Adrenal gland (tissue), 9 donors: ENCODE measurements at regions not wholly inside any gene's neighbourhood (a gene's known extent, or its start where the extent isn't known, plus 50 kb on each side); places are given as distances from the start of the nearest gene placed in this dataset.

ENCODE experiments used
- DNase-seq, 7 donors: peaks; one replicate each; pipeline ENCODE4 v3.0.0-alpha.2; 2019 to 2020
- H3K27ac ChIP-seq, 5 donors: fragments of 200-600 bp; sonication (generic) in 4 of 5; 1 replicate in 3 of 5; 2 replicates in 2 of 5; pipeline versions ENCODE4 v1.5.1 to v1.8.0; 2016 to 2020; ENCODE audit warnings: mild to moderate bottlenecking in 1 of 5
- H3K27me3 ChIP-seq: fragments of 200-600 bp; 2 replicates; pipeline ENCODE4 v1.8.0; 2021
- H3K36me3 ChIP-seq, 2 donors: fragments of 200-600 bp; replicated peaks in 1 of 2; 1 replicate in 1 of 2; 2 replicates in 1 of 2; pipeline versions ENCODE4 v1.5.1 to v1.8.0; 2018 to 2022
- H3K4me1 ChIP-seq, 2 donors: fragments of 200-600 bp; replicated peaks in 1 of 2; 1 replicate in 1 of 2; 2 replicates in 1 of 2; pipeline versions ENCODE4 v1.5.1 to v1.8.0; 2018 to 2021
- H3K4me3 ChIP-seq, 4 donors: fragments of 200-600 bp; sonication (generic) in 3 of 4; one replicate each; pipeline ENCODE4 v1.5.1; 2016 to 2018
- H3K9me3 ChIP-seq, 3 donors: fragments of 200-600 bp; sonication (generic) in 1 of 3; replicated peaks in 1 of 3; 1 replicate in 2 of 3; 2 replicates in 1 of 3; pipeline versions ENCODE4 v1.5.1 to v1.8.0; 2016 to 2021
- CTCF ChIP-seq, 6 experiments: fragments of 450-650 bp in 4 of 6; fragments of 200-600 bp in 2 of 6; sonication (generic) in 1 of 6; IDR thresholded peaks; 1 replicate in 5 of 6; 2 replicates in 1 of 6; pipeline versions ENCODE4 v1.5.1 to v1.8.0; 2016 to 2021; ENCODE audit warnings: antibody characterized with exemption in 6 of 6, mild to moderate bottlenecking in 2 of 6, moderate library complexity in 1 of 6
- POLR2A ChIP-seq, 2 donors: fragments of 450-650 bp; IDR thresholded peaks; one replicate each; pipeline ENCODE4 v1.6.1; 2017; ENCODE audit warnings: antibody characterized with exemption in 2 of 2, mild to moderate bottlenecking in 2 of 2, moderate library complexity in 1 of 2
- WGBS, 4 donors: extraction: QIAGEN DNeasy Blood & Tissue Kit in 2 of 4; methylation state at CpG; one replicate each; pipeline versions ENCODE4 v1.1.5 to v1.1.7; 2013 to 2017; 5-methylcytosine and 5-hydroxymethylcytosine counted together
- intact Hi-C, 2 donors: fragments of 100-400 bp; cut with DNase I; formaldehyde crosslinking; loops; one replicate each; pipeline versions ENCODE4 v1.14.1 to v1.15.0; 2022 to 2023
- donor health status: healthy with polysubstance abuse.
- donor health status: Bipolar disorder and iron deficiency.
- donor health status: DM: yes; HTN: yes; CAD: no.
- donor health status: DM: no; HTN: no; CAD: no.
- donor health status: DM: no; HTN: no; CAD: no.

GRCh38 chr4:15231265-15232091 is 196.4 kb upstream of the C1QTNF7 start:
- H3K4me3 ChIP-seq = no peak overlapping the region
- H3K27me3 ChIP-seq = no peaks in the 10 kb centered on the region
- H3K36me3 ChIP-seq = no peaks in the 10 kb centered on the region
- intact Hi-C loops = loop anchor here (5.0 to 10.0 kb wide), 3 partner anchors 163 to 423 kb away; partner anchors contain the start of gene FBXL5 (in 1 of the 2)
- peak; percentile 76 to 94 (median 82) for DNase-seq
- no peak for TF ChIP-seq POLR2A (IDR thresholded peaks at IDR 0.05)
- TF ChIP-seq CTCF (IDR thresholded peaks at IDR 0.05) = peak; percentile 60 to 82 (median 72)
- H3K9me3 ChIP-seq = no peaks in the 10 kb centered on the region
- WGBS, 4 donors = 52 to 60% (median 58%) methylated on average over 8 of the region's 8 CpGs
- peaks cover 8 to 23% of the 10 kb centered on the region in 2 donors for H3K4me1 ChIP-seq
- H3K27ac ChIP-seq = no peak overlapping the region

- DNase-seq = peak in 5 of 7 donors; percentile 16 to 51 (median 29)
- H3K9me3 ChIP-seq = no peaks in the 10 kb centered on the region
- peak overlapping the region in 3 of 5 donors; percentile 6 to 40 (median 21) for H3K27ac ChIP-seq
- 37 to 51% (median 42%) methylated on average over 10 of the region's 10 CpGs for whole genome bisulfite sequencing, 4 donors
- H3K4me3 ChIP-seq = no peak overlapping the region
- no peak for TF ChIP-seq POLR2A (IDR thresholded peaks at IDR 0.05)
- no peak for TF ChIP-seq CTCF (IDR thresholded peaks at IDR 0.05)
- no peaks in the 10 kb centered on the region for H3K27me3 ChIP-seq
- peaks cover 8 to 23% of the 10 kb centered on the region in 2 donors for H3K4me1 ChIP-seq
- intact Hi-C loops = loop anchor here (5.0 to 10.0 kb wide), 3 partner anchors 162 to 422 kb away; partner anchors contain the start of gene FBXL5 (in 1 of the 2)
- no peaks in the 10 kb centered on the region for H3K36me3 ChIP-seq
These were observed 195.2 kb upstream of the C1QTNF7 start for GRCh38 chr4:15232366-15233263.

- peak overlapping the region in 3 of 5 donors; percentile 6 to 40 (median 21) for H3K27ac ChIP-seq
- no peak overlapping the region for H3K4me3 ChIP-seq
- peaks cover 8 to 23% of the 10 kb centered on the region in 2 donors for H3K4me1 ChIP-seq
These were observed 194.6 kb upstream of the C1QTNF7 start for GRCh38 chr4:15233264-15233597.

More at GRCh38 chr4:15233264-15233597, 194.6 kb upstream of the C1QTNF7 start:
- TF ChIP-seq CTCF (IDR thresholded peaks at IDR 0.05) = no peak
- no peak for TF ChIP-seq POLR2A (IDR thresholded peaks at IDR 0.05)
- Histone ChIP-seq H3K27me3 (no peaks in the 10 kb centered on the region), H3K9me3 (no peaks in the 10 kb centered on the region), H3K36me3 (no peaks in the 10 kb centered on the region)
- intact Hi-C loops = loop anchor here (5.0 to 10.0 kb wide), 3 partner anchors 162 to 422 kb away; partner anchors contain the start of gene FBXL5 (in 1 of the 2)
- no peak for DNase-seq
- 47 to 67% (median 61%) methylated on average over 4 of the region's 4 CpGs for WGBS, 4 donors
